ENCODE measurements at regions not wholly inside any gene's neighbourhood (a gene's known extent, or its start where the extent isn't known, plus 50 kb on each side); places are given as distances from the start of the nearest gene placed in this dataset.
"Not testable (repeated sequence)": the region's sequence is repeated elsewhere in the genome, so short reads cannot be mapped to it uniquely, and the experiment has no call there.

DNA sequence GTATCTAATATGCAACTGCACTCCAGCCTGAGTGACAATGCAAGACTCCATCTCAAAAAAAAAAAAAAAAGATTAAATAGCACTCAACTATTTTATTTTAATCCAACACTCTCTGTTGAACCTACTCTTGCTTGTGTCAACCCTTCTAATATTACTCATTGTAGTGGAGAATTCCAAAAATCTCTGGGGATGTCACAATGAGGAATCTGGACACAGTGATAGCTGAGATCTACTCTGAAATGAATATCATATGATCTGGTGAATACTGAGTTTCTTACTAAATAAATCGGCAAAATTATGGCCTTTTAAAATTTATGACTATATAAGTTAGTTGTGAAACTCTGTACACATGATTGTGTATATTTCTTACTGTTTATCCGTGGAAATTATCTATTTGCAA lies 418.2 kb downstream of the BCAT1 start:
- ATAC-seq (no peak), DNase-seq (ENCODE audit: low spot score) (no peak)

DNA sequence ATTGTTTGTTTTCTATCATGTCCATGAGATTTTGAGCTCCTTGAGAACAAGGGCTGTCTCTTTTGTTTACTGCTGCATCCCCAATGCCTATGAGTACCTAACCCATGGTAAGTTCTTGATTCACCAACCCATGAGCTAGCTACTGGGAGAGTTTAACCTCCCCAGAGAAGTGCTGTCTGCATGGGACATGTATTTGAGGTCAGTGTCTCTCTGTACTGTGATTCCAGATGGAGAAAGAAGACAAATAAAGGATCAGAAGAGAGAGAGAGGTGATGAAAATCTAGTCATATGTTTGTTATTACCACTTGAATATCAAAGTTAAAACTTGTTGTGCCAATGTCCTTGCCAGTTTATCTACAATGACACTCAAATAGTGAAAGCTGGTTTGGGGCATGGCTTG lies 421.8 kb downstream of the BCAT1 start:
- DNase-seq (ENCODE audit: low spot score) (no peak), ATAC-seq (peak; percentile 50)

DNA sequence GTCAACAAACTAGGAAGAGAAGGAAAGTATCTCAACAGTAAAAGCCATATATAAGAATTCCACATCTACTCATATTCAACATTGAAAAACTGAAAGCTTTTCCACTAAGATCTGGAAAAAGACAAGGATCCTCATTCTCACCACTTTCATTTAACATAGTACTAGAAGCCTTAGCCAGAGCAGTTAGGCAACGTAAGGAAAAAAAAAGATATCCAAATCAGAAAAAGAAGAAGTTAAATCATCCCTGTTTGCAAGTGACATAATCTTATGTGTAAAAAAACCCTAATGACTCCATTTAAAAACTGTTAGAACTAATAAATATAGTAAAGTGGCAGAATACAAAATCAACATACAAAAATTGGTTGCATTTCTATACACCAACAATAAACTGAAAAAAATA lies 426.2 kb downstream of the BCAT1 start:
- ATAC-seq (no peak), DNase-seq (ENCODE audit: low spot score) (no peak)

DNA sequence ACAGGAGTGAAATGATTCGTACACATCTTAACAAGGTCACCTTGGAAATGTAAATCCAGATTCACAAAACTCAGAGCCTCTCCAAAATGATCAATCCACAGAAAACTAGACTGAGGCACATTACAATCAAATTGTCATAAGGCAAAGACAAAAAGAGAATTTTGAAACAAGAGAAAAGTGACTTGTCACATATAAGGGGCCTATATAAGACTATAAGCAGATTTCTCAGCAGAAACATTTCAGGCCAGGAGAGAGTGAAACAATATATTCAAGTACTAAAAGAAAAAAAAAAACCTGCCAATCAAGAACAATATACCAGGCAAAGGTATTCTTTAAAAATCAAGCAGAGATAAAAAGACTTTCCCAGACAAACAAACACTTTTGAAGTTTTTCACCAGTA lies 429.1 kb downstream of the BCAT1 start:
- DNase-seq (ENCODE audit: low spot score) (no peak), ATAC-seq (no peak)

DNA sequence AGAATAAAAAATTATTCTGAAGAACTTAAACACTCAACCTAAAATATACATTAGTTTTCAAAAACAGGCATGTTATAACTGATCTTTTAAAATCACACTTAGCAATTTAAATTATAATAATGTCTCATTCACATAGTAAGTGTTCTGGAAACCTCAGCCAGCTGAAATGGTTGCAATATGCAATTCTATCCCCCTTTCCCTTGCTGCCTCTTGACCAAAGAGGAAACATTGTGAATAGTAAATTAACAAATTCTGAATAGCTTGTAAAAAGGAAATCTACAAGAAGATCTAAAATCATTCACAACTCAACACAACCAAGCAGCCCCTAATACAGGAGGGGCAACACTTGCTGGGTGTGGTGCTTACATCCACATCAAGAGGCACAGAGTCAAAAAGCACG lies 431.9 kb downstream of the BCAT1 start:
- ATAC-seq (no peak), DNase-seq (ENCODE audit: low spot score) (no peak)

DNA sequence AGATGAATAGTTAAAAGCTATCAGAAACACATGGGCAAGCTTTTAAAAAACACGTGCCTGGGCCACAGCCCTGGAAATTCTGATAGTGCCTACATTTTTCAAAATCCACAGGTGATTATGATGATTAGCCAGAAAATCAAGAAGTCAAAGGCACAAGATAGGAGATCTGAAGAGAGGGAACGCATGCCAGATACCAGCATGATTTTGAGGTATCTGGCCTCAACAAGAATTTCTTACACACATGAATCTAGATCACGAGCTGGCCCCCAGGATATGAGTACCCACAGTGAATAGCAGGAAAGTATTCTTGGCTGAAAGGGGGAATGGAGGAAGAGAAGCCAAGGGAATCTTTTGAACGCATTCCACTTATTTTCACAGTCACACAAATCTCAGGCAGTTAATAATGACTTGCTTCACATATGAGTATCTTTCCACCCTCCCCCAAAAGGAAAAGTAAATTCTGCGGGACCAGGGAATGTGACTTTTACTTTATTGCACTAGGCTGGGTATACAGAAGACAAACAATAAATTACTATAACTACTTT lies 438.2 kb downstream of the BCAT1 start:
- DNase-seq (ENCODE audit: low spot score) (no peak), ATAC-seq (no peak)

DNA sequence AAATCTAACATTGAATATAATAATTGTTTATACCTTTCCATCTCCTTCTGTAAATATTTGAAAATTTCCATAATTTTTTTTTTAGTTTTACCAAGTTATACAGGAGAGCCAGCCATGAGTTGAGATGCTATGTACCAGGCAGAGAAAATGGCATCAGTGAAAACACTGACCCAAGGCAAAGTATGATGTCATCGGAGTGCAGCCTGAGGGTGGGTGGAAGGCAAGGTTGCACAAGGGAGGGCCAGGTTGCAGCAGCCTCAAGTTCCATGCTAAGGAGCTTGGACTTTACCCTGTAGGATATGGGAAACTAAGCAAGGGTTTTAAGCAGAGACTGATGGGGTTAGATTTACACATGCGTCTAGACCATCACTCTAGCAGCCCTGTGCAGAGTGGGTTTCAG lies 441.1 kb downstream of the BCAT1 start:
- no peak for DNase-seq (ENCODE audit: low spot score)
- no peak for ATAC-seq

DNA sequence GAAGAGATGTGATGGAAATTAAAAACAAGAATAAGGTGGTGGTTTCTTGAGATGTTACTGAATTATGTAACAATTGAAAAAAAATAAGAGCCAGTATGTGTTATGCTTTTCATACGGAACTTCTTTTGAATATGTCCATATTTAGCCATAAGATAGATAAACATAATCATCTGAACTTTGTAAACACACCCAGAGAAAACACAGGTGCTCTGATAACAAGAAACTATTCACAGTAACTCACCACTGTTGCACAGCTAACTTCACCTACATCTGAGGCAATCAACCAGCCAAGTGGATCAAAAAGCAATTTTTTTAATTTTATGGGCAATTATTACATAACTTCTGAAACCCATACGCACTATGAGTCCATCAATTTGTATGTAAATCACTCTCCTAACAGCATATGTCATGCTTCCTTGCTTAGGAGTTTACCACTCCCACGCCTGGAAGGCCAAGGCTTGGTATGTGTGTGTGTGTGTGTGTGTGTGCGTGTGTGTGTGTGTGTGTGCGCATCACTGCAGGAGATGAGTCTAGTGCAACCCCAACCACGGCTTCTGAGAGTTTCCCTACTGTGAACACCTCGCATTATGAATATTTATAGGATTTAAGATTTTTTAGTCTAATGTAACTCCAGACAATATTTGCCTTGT lies 443.4 kb downstream of the BCAT1 start:
- DNase-seq (ENCODE audit: low spot score) (no peak), ATAC-seq (no peak)

DNA sequence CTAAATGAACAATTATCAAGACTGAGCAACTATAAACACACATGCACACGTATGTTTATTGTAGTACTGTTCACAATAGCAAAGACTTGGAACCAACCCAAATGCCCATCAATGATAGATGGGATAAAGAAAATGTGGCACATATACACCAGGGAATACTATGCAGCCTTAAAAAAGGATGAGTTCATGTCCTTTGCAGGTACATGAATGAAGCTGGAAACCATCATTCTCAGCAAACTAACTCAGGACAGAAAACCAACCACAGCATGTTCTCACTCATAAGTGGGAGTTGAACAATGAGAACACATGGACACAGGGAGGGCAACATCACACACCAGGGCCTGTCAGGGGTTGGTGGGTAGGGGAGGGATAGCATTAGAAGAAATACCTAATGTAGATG lies 445.4 kb downstream of the BCAT1 start:
- ATAC-seq; DNase-seq (ENCODE audit: low spot score): not testable (repeated sequence)

DNA sequence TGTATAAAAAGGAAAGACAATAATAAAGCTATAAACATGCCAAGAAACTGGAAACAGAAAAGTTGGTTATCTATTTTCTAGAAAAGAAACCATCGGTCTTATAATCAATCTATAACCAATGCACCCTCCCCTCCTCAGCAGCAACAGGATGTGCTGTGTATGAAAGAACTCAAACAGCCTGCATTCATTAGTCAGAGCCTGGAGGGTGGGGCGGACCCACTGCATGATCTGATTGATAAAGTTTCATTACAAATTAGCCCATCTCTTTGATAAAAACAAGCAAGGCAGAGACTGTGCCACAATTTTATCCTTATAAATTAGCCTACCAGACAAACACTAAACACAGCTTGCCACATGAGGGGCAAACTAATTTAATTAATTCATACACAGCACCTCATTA lies 448.1 kb downstream of the BCAT1 start:
- peak; percentile 21 for ATAC-seq
- DNase-seq (ENCODE audit: low spot score) = no peak

DNA sequence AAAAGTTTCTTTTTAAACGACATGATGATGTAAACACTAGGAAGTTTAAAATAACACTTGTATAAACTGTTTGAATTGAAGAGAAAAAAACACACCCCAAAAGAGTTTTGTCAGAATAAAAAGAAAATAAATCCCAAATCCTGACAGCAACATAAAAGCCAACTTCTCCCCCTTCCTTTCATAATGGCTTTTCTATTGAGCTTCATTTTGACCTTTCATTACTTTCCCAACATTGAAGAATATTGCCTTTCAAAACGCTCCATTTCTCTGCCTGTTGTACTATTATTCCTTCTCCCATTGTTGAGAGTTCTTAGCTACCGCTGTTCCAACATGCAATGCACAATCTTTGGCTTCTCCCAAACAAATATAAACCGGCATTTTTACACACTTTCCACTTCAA lies 448.5 kb downstream of the BCAT1 start:
- ATAC-seq (peak; percentile 6), DNase-seq (ENCODE audit: low spot score) (no peak)

DNA sequence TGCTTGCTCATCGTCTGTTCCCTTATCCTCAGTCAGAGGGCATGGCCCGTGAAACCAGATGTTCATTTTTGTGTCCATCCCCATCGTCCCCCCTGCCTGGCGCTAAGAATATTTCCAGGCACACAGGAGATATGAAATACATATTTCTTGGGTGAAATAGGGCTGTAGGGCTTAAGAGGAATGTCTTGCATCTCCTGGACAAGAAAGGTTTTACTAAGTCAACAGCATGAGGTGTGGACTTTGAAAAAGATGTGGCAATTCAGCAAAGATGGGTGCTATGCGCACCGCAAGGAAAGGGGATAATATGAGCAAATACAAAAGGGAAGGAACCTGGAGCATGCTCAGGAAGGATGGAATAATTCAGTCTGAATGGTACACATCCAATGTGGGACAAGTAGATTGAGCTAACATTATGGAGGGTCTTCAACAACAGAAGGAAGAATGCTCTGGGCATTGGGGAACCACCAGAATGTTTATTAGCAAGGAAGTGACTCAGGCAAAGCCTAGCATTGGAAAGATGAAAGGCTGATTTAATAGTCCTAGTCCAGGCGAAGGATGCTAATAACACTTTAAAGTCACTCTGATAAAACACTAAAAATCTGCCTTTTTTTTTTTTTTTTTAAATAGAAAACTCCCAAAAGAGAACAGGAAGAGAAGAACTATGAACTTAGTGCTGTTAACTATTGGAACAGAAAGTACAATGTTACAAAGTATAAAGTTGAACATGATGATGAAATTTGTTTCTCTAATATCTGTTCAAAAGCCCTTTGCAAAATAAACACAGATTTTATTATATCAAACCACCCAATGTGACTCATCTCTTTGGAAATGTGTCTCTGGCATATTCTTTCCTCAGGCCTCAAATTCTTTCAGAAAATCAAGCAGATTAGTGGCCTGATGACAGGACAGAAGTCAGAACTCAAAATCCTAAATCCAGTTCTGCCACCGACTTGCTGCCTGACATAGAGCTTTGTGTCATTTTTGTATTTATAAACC lies 449.5 kb downstream of the BCAT1 start:
- DNase-seq (ENCODE audit: low spot score) (no peak), ATAC-seq (peak; percentile 66)

DNA sequence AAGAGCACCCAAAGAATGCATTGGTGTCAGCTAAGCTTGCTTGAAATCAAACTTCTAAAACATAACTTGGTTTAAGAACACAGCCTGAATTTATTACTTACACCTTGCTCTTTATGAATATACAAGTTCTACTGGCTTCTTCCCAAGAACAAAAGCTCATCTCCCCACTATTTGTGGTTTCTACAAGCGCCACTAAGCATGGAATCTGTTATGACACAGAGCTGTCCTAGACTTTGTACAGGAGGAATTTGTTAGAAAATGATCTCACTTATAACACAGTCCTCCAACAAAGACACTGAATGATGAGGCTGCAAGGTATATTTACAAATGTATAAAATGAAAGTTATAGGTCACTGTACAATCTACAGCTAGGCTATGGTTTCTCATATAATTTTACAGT lies 452.1 kb downstream of the BCAT1 start:
- ATAC-seq (peak; percentile 64), DNase-seq (ENCODE audit: low spot score) (no peak)

DNA sequence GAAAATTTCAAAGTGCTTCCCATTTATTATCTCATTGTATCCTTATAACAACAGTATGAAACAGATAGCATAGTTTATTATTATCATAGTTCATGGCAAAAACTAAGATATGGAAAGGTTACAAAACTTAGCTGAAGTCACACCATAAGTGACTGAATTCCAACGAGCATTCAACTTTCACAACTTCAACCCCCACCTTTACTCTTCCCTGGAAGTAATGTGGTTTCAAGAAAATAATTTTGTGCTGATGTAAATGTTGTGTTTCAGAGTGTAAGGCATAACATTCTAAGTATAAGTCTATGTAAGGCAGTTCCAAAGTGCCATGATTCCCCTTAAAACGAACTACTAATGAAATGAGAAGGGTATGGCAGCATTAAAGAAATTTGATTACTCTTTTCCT lies 454.5 kb downstream of the BCAT1 start:
- ATAC-seq (no peak), DNase-seq (ENCODE audit: low spot score) (no peak)

DNA sequence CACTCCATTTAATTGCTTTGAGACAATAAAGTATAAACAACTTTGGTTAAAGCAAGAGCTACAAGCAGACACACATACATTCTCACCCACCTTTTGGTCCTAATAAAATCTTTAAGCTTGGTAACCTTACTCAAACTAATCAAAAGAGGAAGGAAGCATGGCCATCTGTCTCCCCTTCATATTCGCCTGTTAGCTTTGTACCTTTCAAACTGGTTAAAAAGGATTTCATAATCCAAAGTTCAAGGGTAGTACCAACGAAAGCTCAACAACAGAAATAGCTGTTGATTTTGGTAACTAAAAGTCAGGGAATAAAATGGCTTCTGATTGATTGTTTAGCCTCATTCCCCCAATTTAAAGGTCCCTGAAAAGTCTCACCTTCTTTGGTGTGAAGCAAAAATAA lies 456.9 kb downstream of the BCAT1 start:
- DNase-seq (ENCODE audit: low spot score) (no peak), ATAC-seq (peak; percentile 69)

DNA sequence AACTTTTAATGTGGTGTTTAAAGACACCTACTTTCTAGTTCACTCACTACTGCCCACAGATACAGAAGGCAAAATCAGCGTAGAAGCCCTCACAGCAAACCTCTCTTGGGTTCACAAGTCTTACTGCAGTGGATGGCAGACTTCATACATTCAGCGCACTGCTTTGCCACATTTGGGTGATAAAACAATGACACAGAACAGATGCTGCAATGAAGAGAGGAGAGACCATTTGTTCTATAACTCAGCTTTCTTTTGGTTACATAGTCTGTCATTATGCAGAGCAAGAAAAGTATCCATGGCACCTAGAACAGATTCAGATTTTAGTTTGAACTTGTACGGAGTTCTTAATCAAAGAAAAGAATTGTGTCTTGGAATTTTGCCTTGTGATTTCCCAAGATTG lies 459.0 kb downstream of the BCAT1 start:
- DNase-seq (ENCODE audit: low spot score) = no peak

DNA sequence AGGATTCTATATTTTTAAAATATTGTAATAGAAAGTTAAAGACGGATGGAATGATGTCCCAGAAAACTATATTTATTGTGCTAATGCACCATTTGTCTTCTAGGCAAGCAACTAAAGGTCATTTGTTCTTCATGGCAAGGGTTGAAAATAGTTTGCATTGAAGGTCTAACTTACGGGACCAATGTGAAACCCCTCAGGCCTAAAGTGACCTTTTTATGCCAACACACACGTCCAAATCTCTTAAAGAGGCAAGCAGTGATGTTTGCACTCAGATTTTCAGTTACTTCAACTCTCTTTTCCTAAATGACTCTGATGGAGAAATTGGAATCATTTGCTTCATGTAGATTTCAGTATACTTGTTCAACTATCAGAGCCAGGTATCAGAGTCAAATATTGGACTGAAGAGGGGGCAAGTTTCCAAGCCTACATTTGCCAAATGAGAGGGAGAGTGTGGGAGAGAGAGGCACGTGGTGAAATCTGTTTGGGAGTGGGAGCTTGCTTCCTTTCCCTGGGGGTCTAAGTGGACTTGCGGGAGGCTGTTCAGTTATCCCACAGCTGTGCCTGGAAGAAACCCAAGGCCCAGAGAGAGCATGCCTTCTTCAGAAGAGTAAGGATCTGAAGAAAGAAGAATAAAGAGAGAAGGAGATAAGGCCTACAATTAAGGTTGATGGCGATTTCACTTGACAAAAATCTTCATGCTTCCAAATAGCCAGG lies 459.8 kb downstream of the BCAT1 start:
- DNase-seq (ENCODE audit: low spot score) (no peak), ATAC-seq (peak; percentile 67)

More for the DNA sequence above, 459.0 kb downstream of the BCAT1 start:
- no peak for ATAC-seq

DNA sequence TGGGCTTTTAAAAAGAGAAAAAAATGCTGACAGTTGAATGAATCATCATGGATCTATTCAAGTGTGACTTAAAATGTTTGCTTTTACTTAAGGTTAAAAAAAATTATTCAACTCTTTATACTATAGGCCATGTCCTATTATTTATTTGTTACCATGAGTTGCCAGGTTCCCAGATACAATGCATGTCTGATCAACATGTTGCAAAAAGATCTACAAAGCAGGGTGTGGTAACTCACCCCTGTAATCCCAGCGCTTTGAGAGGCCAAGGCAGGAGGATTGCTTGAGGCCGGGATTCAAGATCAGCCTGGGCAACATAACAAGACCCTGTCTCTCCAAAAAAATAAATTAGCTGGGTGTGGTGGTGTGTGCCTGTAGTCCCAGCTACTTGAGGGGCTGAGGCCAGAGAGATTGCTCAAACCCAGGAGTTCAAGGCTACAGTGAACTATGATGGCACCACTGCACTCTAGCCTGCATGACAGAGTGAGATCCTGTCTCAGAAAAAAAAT lies 460.8 kb downstream of the BCAT1 start:
- ATAC-seq (peak; percentile 48), DNase-seq (ENCODE audit: low spot score) (no peak)

DNA sequence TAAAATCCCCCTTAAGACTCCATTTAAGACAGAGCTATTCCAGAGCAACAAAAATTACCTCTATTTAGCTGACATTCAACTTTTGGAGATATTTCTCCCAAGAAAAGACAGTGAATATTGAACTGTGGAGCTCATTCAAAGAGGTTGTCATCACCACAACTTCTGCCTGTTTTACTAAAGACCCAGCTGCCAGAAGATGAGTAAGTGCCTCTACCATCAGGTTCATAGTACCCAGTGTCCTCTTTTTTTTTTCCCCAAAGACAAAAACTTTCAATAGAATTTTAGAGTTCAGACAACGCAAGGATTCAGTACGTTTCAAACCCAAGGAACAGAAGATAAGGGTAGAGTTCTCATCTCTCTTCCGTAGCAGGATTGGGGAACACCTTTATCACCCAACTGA lies 461.3 kb downstream of the BCAT1 start:
- DNase-seq (ENCODE audit: low spot score) (no peak), ATAC-seq (no peak)

DNA sequence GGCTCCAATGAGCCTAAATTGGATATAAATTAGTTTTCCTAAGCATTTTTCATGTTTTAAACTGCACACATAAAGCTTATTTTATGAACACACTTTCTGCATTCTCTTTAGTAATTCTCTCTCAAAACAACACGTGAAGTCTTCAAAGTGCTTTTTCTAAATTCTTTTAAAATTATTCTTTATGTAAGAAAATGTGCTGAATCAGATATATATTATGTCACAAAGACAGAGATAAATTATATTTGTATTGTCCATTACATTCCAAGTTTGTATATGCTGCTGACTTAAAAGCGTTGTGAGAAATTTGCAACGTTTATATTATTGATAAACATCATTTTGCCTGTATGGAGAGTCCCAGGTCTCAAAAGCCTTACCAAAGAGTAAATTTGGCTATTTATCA lies 465.2 kb downstream of the BCAT1 start:
- DNase-seq (ENCODE audit: low spot score) (no peak), ATAC-seq (no peak)
